HepG2 (cell line): ENCODE measurements at regions not wholly inside any gene's neighbourhood (a gene's known extent, or its start where the extent isn't known, plus 50 kb on each side); places are given as distances from the start of the nearest gene placed in this dataset.

Source experiments
- ATAC-seq: fragments of 200-7000 bp; cut with Tn5 transposase; 3 replicates; pipeline ENCODE4 v1.9.1; 2020; ENCODE audit warnings: mild to moderate bottlenecking, moderate library complexity
- BruUV-seq: library from RNA; stranded (reverse); fragments of 400-500 nt; replicated peaks from 2 replicates; lab custom pipeline; 2021; lab: Mats Ljungman, UMichigan
- CTCF ChIA-PET: fragments of 300-600 bp; formaldehyde crosslinking; extraction: SDS; loops from one replicate; lab custom pipeline; 2021; ENCODE audit warnings: low total read pairs, inconsistent platforms, low intra/inter-chr PET ratio; lab: Yijun Ruan, JAX
- POLR2A ChIA-PET: fragments of 350-600 bp; sonication (Branson Sonifier 250); formaldehyde crosslinking; loops from one replicate; lab custom pipeline; 2020; ENCODE audit warnings: antibody characterized with exemption, inconsistent platforms; lab: Yijun Ruan, JAX
- DNase-seq: peaks from one replicate; pipeline ENCODE4 v3.0.0-alpha.2; 2015; ENCODE audit warnings: low spot score
- FAIRE-seq: peaks from 3 replicates; lab custom pipeline; 2011; peaks lifted over from hg19 to GRCh38; lab: Jason Lieb, UNC
- H2AFZ ChIP-seq: one replicate; pipeline ENCODE4 v1.6.1; 2011; ENCODE audit warnings: low read length, inconsistent platforms
- H3K27ac ChIP-seq: fragments of 300-600 bp; 3 replicates; pipeline ENCODE4 v1.8.0; 2011; ENCODE audit warnings: mixed run types, mild to moderate bottlenecking, mixed read lengths, low read length, inconsistent platforms; ENCODE audit not compliant: insufficient read depth; ENCODE audit errors: extremely low read length
- H3K27me3 ChIP-seq, 2 experiments: fragments of 200-600 bp in 1 of 2; 2 replicates in 1 of 2; 3 replicates in 1 of 2; pipeline versions ENCODE4 v1.6.0 to v1.8.0; 2011; ENCODE audit warnings: low read length in 2 of 2, mild to moderate bottlenecking in 2 of 2, moderate library complexity in 2 of 2, inconsistent platforms in 1 of 2; ENCODE audit not compliant: insufficient read depth in 2 of 2, control insufficient read depth in 1 of 2
- H3K36me3 ChIP-seq, 2 experiments: fragments of 200-600 bp in 1 of 2; replicated peaks in 1 of 2; 2 replicates in 1 of 2; 3 replicates in 1 of 2; pipeline versions ENCODE4 v1.5.1 to v1.8.0; 2011; ENCODE audit warnings: low read length in 2 of 2, inconsistent platforms in 1 of 2; ENCODE audit not compliant: insufficient read depth in 2 of 2, control insufficient read depth in 1 of 2
- H3K4me1 ChIP-seq: 2 replicates; pipeline ENCODE4 v1.5.1; 2012; ENCODE audit warnings: low read length, inconsistent platforms; ENCODE audit not compliant: insufficient read depth
- H3K4me2 ChIP-seq: 2 replicates; pipeline ENCODE4 v1.6.0; 2011; ENCODE audit warnings: low read depth, low read length, inconsistent platforms
- H3K4me3 ChIP-seq, 3 experiments: fragments of 200-600 bp in 1 of 3; sonication (generic), shearing (Covaris generic) in 1 of 3; replicated peaks in 1 of 3; 2 replicates each; pipeline ENCODE4 v1.5.1; 2011 to 2016; ENCODE audit warnings: low read length in 3 of 3, inconsistent platforms in 2 of 3, low read depth in 2 of 3, mild to moderate bottlenecking in 2 of 3, control low read depth in 1 of 3, mixed read lengths in 1 of 3; ENCODE audit not compliant: insufficient read depth in 1 of 3
- H3K79me2 ChIP-seq: one replicate; pipeline ENCODE4 v1.6.1; 2011; ENCODE audit warnings: low read length, inconsistent platforms; ENCODE audit not compliant: insufficient read depth
- H3K9ac ChIP-seq: 2 replicates; pipeline ENCODE4 v1.6.0; 2011; ENCODE audit warnings: mild to moderate bottlenecking, low read depth, low read length, inconsistent platforms; ENCODE audit not compliant: insufficient read depth
- H3K9me3 ChIP-seq: 2 replicates; pipeline ENCODE4 v1.5.1; 2012; ENCODE audit warnings: mild to moderate bottlenecking, low read length
- H4K20me1 ChIP-seq: 2 replicates; pipeline ENCODE4 v1.6.0; 2011; ENCODE audit warnings: inconsistent platforms, mild to moderate bottlenecking, low read length, moderate library complexity; ENCODE audit not compliant: insufficient read depth
- FOXM1 ChIP-seq: sonication (generic); formaldehyde crosslinking; IDR thresholded peaks from 2 replicates; pipeline ENCODE4 v1.5.0; 2020; ENCODE audit warnings: missing genetic modification reagents
- FUBP1 ChIP-seq: sonication (generic); formaldehyde crosslinking; IDR thresholded peaks from 2 replicates; pipeline ENCODE4 v1.5.1; 2020; ENCODE audit warnings: missing genetic modification reagents, mild to moderate bottlenecking, borderline replicate concordance
- MIER3 ChIP-seq: IDR thresholded peaks from 2 replicates; pipeline ENCODE4 v1.6.1; 2016; ENCODE audit warnings: missing compliant biosample characterization, borderline replicate concordance
- MIXL1 ChIP-seq: IDR thresholded peaks from 2 replicates; pipeline ENCODE4 v1.6.1; 2016
- RCOR2 ChIP-seq: IDR thresholded peaks from 2 replicates; pipeline ENCODE4 v1.6.1; 2016; ENCODE audit warnings: missing biosample characterization, missing genetic modification reagents
- RNF2 ChIP-seq: fragments of 450-650 bp; conservative IDR thresholded peaks from 2 replicates; pipeline ENCODE4 v1.6.1; 2016; ENCODE audit warnings: low read depth
- ZFX ChIP-seq: sonication (generic); formaldehyde crosslinking; IDR thresholded peaks from 2 replicates; pipeline ENCODE4 v1.4.0; 2020; ENCODE audit warnings: mild to moderate bottlenecking, low read depth, missing genetic modification reagents, moderate library complexity
- ZNF296 ChIP-seq: sonication (generic); formaldehyde crosslinking; conservative IDR thresholded peaks from 2 replicates; pipeline ENCODE4 v1.5.0; 2020; ENCODE audit warnings: mild to moderate bottlenecking, missing genetic modification reagents
- ZNF550 ChIP-seq: sonication (generic); formaldehyde crosslinking; IDR thresholded peaks from 2 replicates; pipeline ENCODE4 v1.4.0; 2020; ENCODE audit warnings: mild to moderate bottlenecking, missing genetic modification reagents, borderline replicate concordance
- ZNF749 ChIP-seq: sonication (generic); formaldehyde crosslinking; IDR thresholded peaks from 2 replicates; pipeline ENCODE4 v1.8.0; 2022; ENCODE audit warnings: mild to moderate bottlenecking, missing genetic modification reagents, moderate library complexity, borderline replicate concordance
- ZSCAN22 ChIP-seq: sonication (generic); formaldehyde crosslinking; IDR thresholded peaks from 2 replicates; pipeline ENCODE4 v1.4.0; 2020; ENCODE audit warnings: mild to moderate bottlenecking, missing genetic modification reagents
- WGBS: methylation state at CpG from one replicate; pipeline ENCODE4 v1.1.6; 2017; ENCODE audit warnings: low lambda C conversion rate; 5-methylcytosine and 5-hydroxymethylcytosine counted together
- in situ Hi-C: cut with HindIII; loops from 2 replicates; pipeline ENCODE4 v1.10.0; 2017; ENCODE audit warnings: low pct_unique_long_range_greater_than_20kb; ENCODE audit not compliant: extremely low pct_ligation_motif_present
- intact Hi-C: fragments of 100-400 bp; cut with micrococcal nuclease; formaldehyde crosslinking; loops from one replicate; pipeline ENCODE4 v1.10.0; 2022; ENCODE audit not compliant: unreplicated experiment
- TF ChIP-seq, protein P1 (sequence below), 2 experiments: IDR thresholded peaks; 2 replicates each; pipeline ENCODE4 v1.6.1; 2011 to 2012; ENCODE audit warnings: low read length in 2 of 2, borderline replicate concordance in 1 of 2, low read depth in 1 of 2, mild to moderate bottlenecking in 1 of 2, moderate library complexity in 1 of 2
- TF ChIP-seq, protein P2 (sequence below): sonication (generic); formaldehyde crosslinking; conservative IDR thresholded peaks from 2 replicates; pipeline ENCODE4 v1.5.0; 2020; ENCODE audit warnings: missing genetic modification reagents

DNA sequence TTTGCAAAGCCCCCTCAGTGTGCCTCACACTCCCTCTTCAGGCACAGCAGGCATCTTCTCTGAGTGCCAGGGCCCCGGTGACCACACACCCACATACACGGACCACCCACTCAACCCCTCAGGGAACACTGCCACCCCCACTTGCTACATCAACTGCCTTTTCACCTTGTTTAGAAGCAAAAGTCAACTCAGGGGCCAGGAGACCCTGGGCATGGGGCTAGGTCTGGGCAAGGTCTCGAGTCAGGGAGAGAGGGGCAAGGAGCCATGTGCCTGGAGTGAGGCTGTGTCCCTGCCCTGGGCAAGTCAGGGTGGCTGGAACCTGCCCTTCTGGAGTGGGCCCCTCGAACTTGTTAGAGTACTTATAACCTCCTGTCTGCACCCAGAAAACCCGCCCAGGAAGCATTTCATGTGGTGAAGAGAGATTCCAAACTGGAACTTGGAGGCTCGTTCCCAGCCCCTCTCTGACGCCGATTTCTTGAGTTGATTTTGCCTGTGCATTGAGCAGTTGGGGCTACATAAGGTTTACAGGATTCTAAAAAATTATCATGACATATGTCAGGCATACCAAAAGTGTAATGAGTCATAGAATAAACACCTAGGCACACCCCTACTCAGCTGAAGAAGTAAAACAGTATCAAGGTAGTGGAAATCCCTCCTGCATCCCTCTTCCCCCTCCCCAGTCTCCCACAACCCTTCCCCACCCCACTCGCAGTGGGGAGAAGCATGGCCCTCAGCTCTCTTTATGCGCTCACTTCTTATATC lies 74.3 kb downstream of the MYEOV start:
- POLR2A ChIA-PET = no interaction called here

More for the DNA sequence above, 74.3 kb downstream of the MYEOV start:
- H3K79me2 ChIP-seq = no peaks in the 10 kb centered on the region
- FAIRE-seq = no peak
- H3K27me3 ChIP-seq = peaks cover 4 to 27% of the 10 kb centered on the region in 2 experiments; a peak in 3 of 5 replicates
- no peak overlapping the region for H3K9ac ChIP-seq
- CTCF ChIA-PET = no interaction called here
- H2AFZ ChIP-seq = no peak overlapping the region
- no peaks in the 10 kb centered on the region for H3K36me3 ChIP-seq
- H3K4me2 ChIP-seq = no peak overlapping the region
- TF ChIP-seq ZNF296 (CRISPR knock-in tag) (no peak), FOXM1 (CRISPR knock-in tag) (no peak), ZNF749 (CRISPR knock-in tag) (no peak), ZFX (no peak), MIXL1 (no peak), MIER3 (CRISPR knock-in tag) (no peak), RNF2 (no peak), ZNF550 (CRISPR knock-in tag) (no peak), RCOR2 (CRISPR knock-in tag) (no peak), FUBP1 (CRISPR knock-in tag) (no peak), ZSCAN22 (CRISPR knock-in tag) (no peak)
- TF ChIP-seq, protein P1, sequence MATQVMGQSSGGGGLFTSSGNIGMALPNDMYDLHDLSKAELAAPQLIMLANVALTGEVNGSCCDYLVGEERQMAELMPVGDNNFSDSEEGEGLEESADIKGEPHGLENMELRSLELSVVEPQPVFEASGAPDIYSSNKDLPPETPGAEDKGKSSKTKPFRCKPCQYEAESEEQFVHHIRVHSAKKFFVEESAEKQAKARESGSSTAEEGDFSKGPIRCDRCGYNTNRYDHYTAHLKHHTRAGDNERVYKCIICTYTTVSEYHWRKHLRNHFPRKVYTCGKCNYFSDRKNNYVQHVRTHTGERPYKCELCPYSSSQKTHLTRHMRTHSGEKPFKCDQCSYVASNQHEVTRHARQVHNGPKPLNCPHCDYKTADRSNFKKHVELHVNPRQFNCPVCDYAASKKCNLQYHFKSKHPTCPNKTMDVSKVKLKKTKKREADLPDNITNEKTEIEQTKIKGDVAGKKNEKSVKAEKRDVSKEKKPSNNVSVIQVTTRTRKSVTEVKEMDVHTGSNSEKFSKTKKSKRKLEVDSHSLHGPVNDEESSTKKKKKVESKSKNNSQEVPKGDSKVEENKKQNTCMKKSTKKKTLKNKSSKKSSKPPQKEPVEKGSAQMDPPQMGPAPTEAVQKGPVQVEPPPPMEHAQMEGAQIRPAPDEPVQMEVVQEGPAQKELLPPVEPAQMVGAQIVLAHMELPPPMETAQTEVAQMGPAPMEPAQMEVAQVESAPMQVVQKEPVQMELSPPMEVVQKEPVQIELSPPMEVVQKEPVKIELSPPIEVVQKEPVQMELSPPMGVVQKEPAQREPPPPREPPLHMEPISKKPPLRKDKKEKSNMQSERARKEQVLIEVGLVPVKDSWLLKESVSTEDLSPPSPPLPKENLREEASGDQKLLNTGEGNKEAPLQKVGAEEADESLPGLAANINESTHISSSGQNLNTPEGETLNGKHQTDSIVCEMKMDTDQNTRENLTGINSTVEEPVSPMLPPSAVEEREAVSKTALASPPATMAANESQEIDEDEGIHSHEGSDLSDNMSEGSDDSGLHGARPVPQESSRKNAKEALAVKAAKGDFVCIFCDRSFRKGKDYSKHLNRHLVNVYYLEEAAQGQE (IDR thresholded peaks at IDR 0.05; ENCODE audit: borderline replicate concordance in 1 of 2, low read depth in 1 of 2, low read length in 2 of 2) = no peak
- TF ChIP-seq, protein P2, sequence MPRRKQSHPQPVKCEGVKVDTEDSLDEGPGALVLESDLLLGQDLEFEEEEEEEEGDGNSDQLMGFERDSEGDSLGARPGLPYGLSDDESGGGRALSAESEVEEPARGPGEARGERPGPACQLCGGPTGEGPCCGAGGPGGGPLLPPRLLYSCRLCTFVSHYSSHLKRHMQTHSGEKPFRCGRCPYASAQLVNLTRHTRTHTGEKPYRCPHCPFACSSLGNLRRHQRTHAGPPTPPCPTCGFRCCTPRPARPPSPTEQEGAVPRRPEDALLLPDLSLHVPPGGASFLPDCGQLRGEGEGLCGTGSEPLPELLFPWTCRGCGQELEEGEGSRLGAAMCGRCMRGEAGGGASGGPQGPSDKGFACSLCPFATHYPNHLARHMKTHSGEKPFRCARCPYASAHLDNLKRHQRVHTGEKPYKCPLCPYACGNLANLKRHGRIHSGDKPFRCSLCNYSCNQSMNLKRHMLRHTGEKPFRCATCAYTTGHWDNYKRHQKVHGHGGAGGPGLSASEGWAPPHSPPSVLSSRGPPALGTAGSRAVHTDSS = no peak
- in situ Hi-C loops (no loop called here), intact Hi-C loops (no loop called here)
- no TSS peak for BruUV-seq
- H4K20me1 ChIP-seq = no peaks in the 10 kb centered on the region
- no peak overlapping the region for H3K27ac ChIP-seq
- peaks cover 5% of the 10 kb centered on the region; the same call in 1 of the 2 replicates for H3K9me3 ChIP-seq
- H3K4me1 ChIP-seq = no peaks in the 10 kb centered on the region
- H3K4me3 ChIP-seq = no peak overlapping the region
- 25% methylated on average over 9 of the region's 10 CpGs for WGBS
- ATAC-seq = no peak
- DNase-seq = no peak
